ENCODE measurements at regions not wholly inside any gene's neighbourhood (a gene's known extent, or its start where the extent isn't known, plus 50 kb on each side); places are given as distances from the start of the nearest gene placed in this dataset.

DNA sequence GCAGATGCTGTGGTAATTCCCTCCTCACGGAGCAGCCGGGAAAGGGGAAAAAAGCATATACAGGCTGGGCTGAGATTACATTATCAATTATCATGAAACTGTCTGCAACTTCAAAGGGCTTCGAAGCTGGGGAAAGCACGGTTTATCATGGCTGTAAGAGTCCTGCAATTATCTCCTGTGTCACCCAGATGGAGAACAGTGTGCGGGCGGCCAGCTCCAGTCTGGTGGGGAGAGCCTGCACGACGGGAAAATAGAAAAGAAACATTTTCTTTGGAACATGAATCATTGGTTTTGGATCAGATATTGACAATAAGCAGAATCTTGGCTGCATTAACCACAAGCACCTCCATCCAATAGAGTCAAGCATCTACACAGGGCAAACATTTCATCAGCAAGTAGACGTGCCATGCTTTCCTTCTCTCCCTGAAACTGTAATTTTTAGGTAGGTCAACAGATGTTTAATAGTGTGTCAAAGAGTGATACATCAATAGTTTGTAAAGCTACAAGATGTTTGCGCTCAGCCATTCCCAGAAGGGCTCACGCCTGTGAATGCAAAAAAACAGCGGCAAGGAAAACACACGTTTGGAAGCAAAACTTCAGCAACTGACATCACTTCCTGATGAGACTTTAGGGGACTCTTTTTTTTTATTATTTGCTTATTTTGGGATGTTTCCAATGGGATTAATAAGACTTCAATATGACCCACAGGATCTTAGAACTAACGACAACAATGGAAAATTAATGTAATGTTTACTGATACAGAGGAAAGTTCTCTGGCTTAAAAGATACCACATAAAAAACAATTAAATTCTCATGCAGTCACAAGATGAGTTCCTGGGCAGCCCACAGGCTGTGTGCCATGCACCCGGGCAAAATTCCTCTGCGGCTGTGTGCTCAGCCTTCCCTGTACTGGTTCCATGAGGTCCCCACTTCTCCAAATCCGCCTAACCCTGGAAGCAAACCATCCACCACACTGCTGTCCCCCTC lies 111.0 kb upstream of the SALL3 start:
- H3K27ac ChIP-seq (ENCODE audit: control insufficient read depth, insufficient read depth, low read length), result no peak overlapping the region
- no peak overlapping the region for H3K4me2 ChIP-seq (ENCODE audit: control insufficient read depth, extremely low read depth, insufficient read depth, low read depth, low read length)
- no peak overlapping the region for H3K4me3 ChIP-seq (ENCODE audit: control insufficient read depth in 2 of 3, extremely low read depth in 1 of 3, insufficient read depth in 2 of 3, low read depth in 1 of 3, low read length in 3 of 3)
- no peaks in the 10 kb centered on the region for H3K9me1 ChIP-seq (ENCODE audit: control insufficient read depth, extremely low read depth, insufficient read depth, low read length)
- H3K4me1 ChIP-seq (ENCODE audit: control insufficient read depth, extremely low read depth, insufficient read depth, low read length), result no peaks in the 10 kb centered on the region
- no peaks in the 10 kb centered on the region for H3K27me3 ChIP-seq (ENCODE audit: control insufficient read depth, extremely low read depth, insufficient read depth, low read length)
- no peaks in the 10 kb centered on the region for H3K36me3 ChIP-seq (ENCODE audit: control insufficient read depth in 2 of 2, extremely low read depth in 1 of 2, insufficient read depth in 2 of 2, low read length in 2 of 2)
- no peaks in the 10 kb centered on the region for H3K79me2 ChIP-seq (ENCODE audit: control insufficient read depth, insufficient read depth, low read length)
- DNase-seq (ENCODE audit: low read depth, low spot score), result no peak
- TF ChIP-seq, protein P1, sequence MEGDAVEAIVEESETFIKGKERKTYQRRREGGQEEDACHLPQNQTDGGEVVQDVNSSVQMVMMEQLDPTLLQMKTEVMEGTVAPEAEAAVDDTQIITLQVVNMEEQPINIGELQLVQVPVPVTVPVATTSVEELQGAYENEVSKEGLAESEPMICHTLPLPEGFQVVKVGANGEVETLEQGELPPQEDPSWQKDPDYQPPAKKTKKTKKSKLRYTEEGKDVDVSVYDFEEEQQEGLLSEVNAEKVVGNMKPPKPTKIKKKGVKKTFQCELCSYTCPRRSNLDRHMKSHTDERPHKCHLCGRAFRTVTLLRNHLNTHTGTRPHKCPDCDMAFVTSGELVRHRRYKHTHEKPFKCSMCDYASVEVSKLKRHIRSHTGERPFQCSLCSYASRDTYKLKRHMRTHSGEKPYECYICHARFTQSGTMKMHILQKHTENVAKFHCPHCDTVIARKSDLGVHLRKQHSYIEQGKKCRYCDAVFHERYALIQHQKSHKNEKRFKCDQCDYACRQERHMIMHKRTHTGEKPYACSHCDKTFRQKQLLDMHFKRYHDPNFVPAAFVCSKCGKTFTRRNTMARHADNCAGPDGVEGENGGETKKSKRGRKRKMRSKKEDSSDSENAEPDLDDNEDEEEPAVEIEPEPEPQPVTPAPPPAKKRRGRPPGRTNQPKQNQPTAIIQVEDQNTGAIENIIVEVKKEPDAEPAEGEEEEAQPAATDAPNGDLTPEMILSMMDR (optimal IDR thresholded peaks at IDR 0.05 in 1 of 3, IDR thresholded peaks at IDR 0.05 in 1 of 3, conservative IDR thresholded peaks at IDR 0.05 in 1 of 3; ENCODE audit: extremely low read depth in 1 of 3, insufficient read depth in 2 of 3, low read length in 3 of 3), result no peak
- no peak for TF ChIP-seq EZH2 (IDR thresholded peaks at IDR 0.05; ENCODE audit: low read length)
- no peak for FAIRE-seq
- no peak overlapping the region for H2AFZ ChIP-seq (ENCODE audit: control insufficient read depth, low read length)
- H3K9ac ChIP-seq (ENCODE audit: control insufficient read depth, extremely low read depth, insufficient read depth, low read length), result no peak overlapping the region
- dilution Hi-C loops (cut with MboI; ENCODE audit: extremely low pct_ligation_motif_present, low sequenced_read_pairs), result no loop called here
- no peaks in the 10 kb centered on the region for H4K20me1 ChIP-seq (ENCODE audit: control insufficient read depth, extremely low read depth, insufficient read depth, low read length)
- H3K9me3 ChIP-seq (ENCODE audit: control insufficient read depth, low read depth, low read length), result peaks cover 3% of the 10 kb centered on the region

DNA sequence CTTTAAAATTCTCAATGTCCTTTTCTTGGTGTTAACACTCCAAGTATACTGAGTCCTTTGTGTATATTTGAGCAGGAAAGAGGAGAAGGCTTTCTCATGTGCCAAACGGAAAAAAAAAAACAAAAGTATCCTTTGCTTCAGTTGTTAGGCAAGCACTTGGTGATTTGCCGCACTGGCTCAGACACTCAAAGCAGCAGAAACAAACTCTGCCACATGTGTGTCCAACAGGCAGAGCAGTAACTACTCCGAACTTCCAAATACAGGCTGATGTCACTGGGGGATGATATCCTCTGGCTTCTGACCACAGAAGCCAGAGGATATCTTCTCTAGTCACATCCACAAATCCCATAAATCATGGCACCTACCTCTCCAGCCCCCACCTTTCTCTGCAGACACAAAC lies 108.0 kb upstream of the SALL3 start:
- Histone ChIP-seq H4K20me1 (ENCODE audit: control insufficient read depth, extremely low read depth, insufficient read depth, low read length) (no peaks in the 10 kb centered on the region), H3K27ac (ENCODE audit: control insufficient read depth, insufficient read depth, low read length) (no peak overlapping the region), H3K4me2 (ENCODE audit: control insufficient read depth, extremely low read depth, insufficient read depth, low read depth, low read length) (no peak overlapping the region), H3K79me2 (ENCODE audit: control insufficient read depth, insufficient read depth, low read length) (no peaks in the 10 kb centered on the region), H3K9me3 (ENCODE audit: control insufficient read depth, low read depth, low read length) (peaks cover 5% of the 10 kb centered on the region), H3K9me1 (ENCODE audit: control insufficient read depth, extremely low read depth, insufficient read depth, low read length) (no peaks in the 10 kb centered on the region), H3K27me3 (ENCODE audit: control insufficient read depth, extremely low read depth, insufficient read depth, low read length) (no peaks in the 10 kb centered on the region), H3K9ac (ENCODE audit: control insufficient read depth, extremely low read depth, insufficient read depth, low read length) (no peak overlapping the region), H2AFZ (ENCODE audit: control insufficient read depth, low read length) (no peak overlapping the region), H3K36me3 (ENCODE audit: control insufficient read depth in 2 of 2, extremely low read depth in 1 of 2, insufficient read depth in 2 of 2, low read length in 2 of 2) (no peaks in the 10 kb centered on the region), H3K4me1 (ENCODE audit: control insufficient read depth, extremely low read depth, insufficient read depth, low read length) (no peaks in the 10 kb centered on the region), H3K4me3 (ENCODE audit: control insufficient read depth in 2 of 3, extremely low read depth in 1 of 3, insufficient read depth in 2 of 3, low read depth in 1 of 3, low read length in 3 of 3) (no peak overlapping the region)
- dilution Hi-C loops (cut with MboI; ENCODE audit: extremely low pct_ligation_motif_present, low sequenced_read_pairs), result no loop called here
- DNase-seq (ENCODE audit: low read depth, low spot score) (no peak), FAIRE-seq (no peak)
- TF ChIP-seq EZH2 (IDR thresholded peaks at IDR 0.05; ENCODE audit: low read length), result no peak
- TF ChIP-seq, protein P1 (optimal IDR thresholded peaks at IDR 0.05 in 1 of 3, IDR thresholded peaks at IDR 0.05 in 1 of 3, conservative IDR thresholded peaks at IDR 0.05 in 1 of 3; ENCODE audit: extremely low read depth in 1 of 3, insufficient read depth in 2 of 3, low read length in 3 of 3), result no peak

All from keratinocyte (primary cell).